K562 (cell line): ENCODE measurements at regions not wholly inside any gene's neighbourhood (a gene's known extent, or its start where the extent isn't known, plus 50 kb on each side); places are given as distances from the start of the nearest gene placed in this dataset.

Experiments used
- ATAC-seq: fragments of 200-7000 bp; cut with Tn5 transposase; 3 replicates; pipeline ENCODE4 v1.9.1; 2020; ENCODE audit warnings: moderate library complexity
- BruUV-seq: library from RNA; stranded (reverse); fragments of 400-500 nt; replicated peaks from 2 replicates; lab custom pipeline; 2021; lab: Mats Ljungman, UMichigan
- CTCF ChIA-PET: fragments of 300-600 bp; formaldehyde crosslinking; extraction: SDS; loops from one replicate; lab custom pipeline; 2021; ENCODE audit warnings: low intra/inter-chr PET ratio; lab: Yijun Ruan, JAX
- POLR2A ChIA-PET: fragments of 300-600, 350-650 bp; sonication (Branson Sonifier 250); formaldehyde crosslinking; extraction: SDS; loops from one replicate; lab custom pipeline; 2021; ENCODE audit warnings: antibody characterized with exemption, inconsistent platforms; lab: Yijun Ruan, JAX
- DNase-seq, 4 experiments: peaks; one replicate each; pipeline versions ENCODE4 v3.0.0 to v3.0.0-alpha.2; 2011 to 2018; ENCODE audit warnings: low spot score in 3 of 4, mixed read lengths in 3 of 4; ENCODE audit errors: extremely low read depth in 1 of 4
- FAIRE-seq: peaks from 2 replicates; lab custom pipeline; 2011; peaks lifted over from hg19 to GRCh38; lab: Jason Lieb, UNC
- H2AFZ ChIP-seq: 2 replicates; pipeline ENCODE4 v1.6.0; 2011; ENCODE audit warnings: low read depth, low read length, control low read depth, inconsistent platforms
- H3K27ac ChIP-seq: fragments of 200-600 bp; 3 replicates; pipeline ENCODE4 v1.8.0; 2011; ENCODE audit warnings: low read depth, mild to moderate bottlenecking, control low read depth, inconsistent platforms, low read length, moderate library complexity, mixed read lengths; ENCODE audit errors: extremely low read depth
- H3K27me3 ChIP-seq, 2 experiments: fragments of 300-600 bp in 1 of 2; 2 replicates in 1 of 2; 3 replicates in 1 of 2; pipeline versions ENCODE4 v1.6.0 to v1.8.0; 2011; ENCODE audit warnings: inconsistent platforms in 2 of 2, low read length in 2 of 2, mild to moderate bottlenecking in 1 of 2, mixed read lengths in 1 of 2, moderate library complexity in 1 of 2; ENCODE audit not compliant: control insufficient read depth in 2 of 2, insufficient read depth in 2 of 2
- H3K36me3 ChIP-seq: fragments of 300-600 bp; 3 replicates; pipeline ENCODE4 v1.8.0; 2011; ENCODE audit warnings: mild to moderate bottlenecking, low read length, inconsistent platforms; ENCODE audit not compliant: control insufficient read depth, insufficient read depth
- H3K4me1 ChIP-seq, 2 experiments: fragments of 200-600 bp in 1 of 2; replicated peaks in 1 of 2; 2 replicates in 1 of 2; 3 replicates in 1 of 2; pipeline versions ENCODE4 v1.5.1 to v1.8.0; 2011; ENCODE audit warnings: inconsistent platforms in 2 of 2, low read length in 2 of 2, mild to moderate bottlenecking in 1 of 2, mixed read lengths in 1 of 2, moderate library complexity in 1 of 2; ENCODE audit not compliant: control insufficient read depth in 2 of 2, insufficient read depth in 2 of 2
- H3K4me2 ChIP-seq: 2 replicates; pipeline ENCODE4 v1.6.1; 2011; ENCODE audit warnings: low read length, control low read depth, inconsistent platforms, mixed read lengths; ENCODE audit not compliant: insufficient read depth
- H3K4me3 ChIP-seq: fragments of 200-600 bp; sonication (generic), shearing (Covaris generic); 2 replicates; pipeline ENCODE4 v1.5.1; 2016; ENCODE audit warnings: control low read depth, inconsistent platforms
- H3K79me2 ChIP-seq: fragments of 200-600 bp; 3 replicates; pipeline ENCODE4 v1.8.0; 2011; ENCODE audit warnings: low read length, inconsistent platforms; ENCODE audit not compliant: control insufficient read depth, insufficient read depth
- H3K9ac ChIP-seq, 2 experiments: 2 replicates each; pipeline versions ENCODE4 v1.6.0 to v1.6.1; 2011; ENCODE audit warnings: low read depth in 2 of 2, low read length in 2 of 2, control low read depth in 1 of 2, inconsistent platforms in 1 of 2, mild to moderate bottlenecking in 1 of 2, mixed read lengths in 1 of 2; ENCODE audit not compliant: insufficient read depth in 1 of 2
- H3K9me1 ChIP-seq: one replicate; pipeline ENCODE4 v1.6.0; 2011; ENCODE audit warnings: inconsistent platforms, mild to moderate bottlenecking, low read length, moderate library complexity; ENCODE audit not compliant: control insufficient read depth, insufficient read depth
- H3K9me3 ChIP-seq: replicated peaks from 2 replicates; pipeline ENCODE4 v1.5.1; 2011; ENCODE audit warnings: low read depth, low read length, inconsistent platforms; ENCODE audit not compliant: control insufficient read depth, insufficient read depth
- H4K20me1 ChIP-seq: replicated peaks from 2 replicates; pipeline ENCODE4 v1.6.1; 2011; ENCODE audit warnings: low read length, inconsistent platforms, mixed read lengths; ENCODE audit not compliant: control insufficient read depth, insufficient read depth
- OTX1 ChIP-seq: fragments of 450-650 bp; formaldehyde crosslinking; IDR thresholded peaks from 2 replicates; pipeline ENCODE4 v1.4.0; 2022; ENCODE audit warnings: mild to moderate bottlenecking
- RAD51 ChIP-seq: fragments of 450-650 bp; IDR thresholded peaks from 2 replicates; pipeline ENCODE4 v1.7.1; 2016; ENCODE audit warnings: low read depth, mild to moderate bottlenecking, borderline replicate concordance
- RUNX1 ChIP-seq: sonication (generic); IDR thresholded peaks from 2 replicates; pipeline ENCODE4 v1.6.1; 2016; ENCODE audit warnings: antibody characterized with exemption, low read depth
- TCF7L2 ChIP-seq: fragments of 150-350 bp; IDR thresholded peaks from 2 replicates; pipeline ENCODE4 v1.6.1; 2016; ENCODE audit warnings: low read depth, mild to moderate bottlenecking, low read length, moderate library complexity
- THRA ChIP-seq: fragments of 450-650 bp; IDR thresholded peaks from 2 replicates; pipeline ENCODE4 v1.6.1; 2017; ENCODE audit warnings: mild to moderate bottlenecking, moderate library complexity
- THRB ChIP-seq: fragments of 450-650 bp; formaldehyde crosslinking; conservative IDR thresholded peaks from 2 replicates; pipeline ENCODE4 v1.4.0; 2022; ENCODE audit warnings: mild to moderate bottlenecking, missing genetic modification characterization
- ZBTB8A ChIP-seq: fragments of 450-650 bp; IDR thresholded peaks from 2 replicates; pipeline ENCODE4 v1.6.1; 2018; ENCODE audit warnings: mild to moderate bottlenecking, moderate library complexity; ENCODE audit not compliant: partially characterized antibody
- ZNF311 ChIP-seq: fragments of 250-450 bp; sonication (Bioruptor Pico); IDR thresholded peaks from 2 replicates; pipeline ENCODE4 v1.4.0; 2020; ENCODE audit warnings: mild to moderate bottlenecking, moderate library complexity
- WGBS: fragments of 100-300 bp; shearing (Covaris generic); methylation state at CpG from one replicate; pipeline ENCODE4 v1.1.6; 2016; ENCODE audit warnings: low coverage, mixed read lengths; ENCODE audit not compliant: insufficient coverage; ENCODE audit errors: missing lambda C conversion rate; 5-methylcytosine and 5-hydroxymethylcytosine counted together
- in situ Hi-C: fragments of 300-500 bp; cut with MboI; formaldehyde crosslinking; loops from 4 replicates; pipeline ENCODE4 v1.15.0; 2018; ENCODE audit warnings: inconsistent platforms, mixed read lengths
- intact Hi-C: fragments of 100-400 bp; cut with micrococcal nuclease; formaldehyde crosslinking; loops from 2 replicates; pipeline ENCODE4 v1.14.2; 2022

- TF ChIP-seq OTX1 (CRISPR knock-in tag) (no peak), ZNF311 (CRISPR knock-in tag) (no peak), RUNX1 (no peak), THRA (no peak), RAD51 (no peak), ZBTB8A (no peak)
Observed at GRCh38 chr3:10594915-10595314, 89.5 kb upstream of the ATP2B2 start (continued).

- Histone ChIP-seq H4K20me1 (peaks cover 12% of the 10 kb centered on the region), H3K27me3 (peaks cover 0 to 18% of the 10 kb centered on the region in 2 experiments; a peak in 2 of 5 replicates), H3K9ac (no peak overlapping the region), H3K9me3 (no peaks in the 10 kb centered on the region), H3K4me3 (no peak overlapping the region), H3K4me2 (no peak overlapping the region), H3K4me1 (no peaks in the 10 kb centered on the region), H3K79me2 (no peaks in the 10 kb centered on the region), H2AFZ (no peak overlapping the region), H3K36me3 (no peaks in the 10 kb centered on the region), H3K9me1 (no peaks in the 10 kb centered on the region), H3K27ac (no peak overlapping the region)
- in situ Hi-C loops = no loop called here
- FAIRE-seq = no peak
- POLR2A ChIA-PET = interaction anchor here (0.6 kb wide), 1 partner anchor 21 kb away, joined by 3 read pairs; no protein-coding TSS in a partner anchor
- 1% methylated on average over 12 of the region's 13 CpGs for WGBS
- ATAC-seq = no peak
- CTCF ChIA-PET = no interaction called here
- intact Hi-C loops = no loop called here
- no TSS peak for BruUV-seq
- no peak for DNase-seq
- TF ChIP-seq TCF7L2 (no peak), THRB (CRISPR knock-in tag) (0 out of 2 replicates have a peak, but pooled peaks have one; percentile 41)
Observed at GRCh38 chr3:10596746-10597448, 91.5 kb upstream of the ATP2B2 start.
